ENCODE measurements at regions not wholly inside any gene's neighbourhood (a gene's known extent, or its start where the extent isn't known, plus 50 kb on each side); places are given as distances from the start of the nearest gene placed in this dataset.

DNA sequence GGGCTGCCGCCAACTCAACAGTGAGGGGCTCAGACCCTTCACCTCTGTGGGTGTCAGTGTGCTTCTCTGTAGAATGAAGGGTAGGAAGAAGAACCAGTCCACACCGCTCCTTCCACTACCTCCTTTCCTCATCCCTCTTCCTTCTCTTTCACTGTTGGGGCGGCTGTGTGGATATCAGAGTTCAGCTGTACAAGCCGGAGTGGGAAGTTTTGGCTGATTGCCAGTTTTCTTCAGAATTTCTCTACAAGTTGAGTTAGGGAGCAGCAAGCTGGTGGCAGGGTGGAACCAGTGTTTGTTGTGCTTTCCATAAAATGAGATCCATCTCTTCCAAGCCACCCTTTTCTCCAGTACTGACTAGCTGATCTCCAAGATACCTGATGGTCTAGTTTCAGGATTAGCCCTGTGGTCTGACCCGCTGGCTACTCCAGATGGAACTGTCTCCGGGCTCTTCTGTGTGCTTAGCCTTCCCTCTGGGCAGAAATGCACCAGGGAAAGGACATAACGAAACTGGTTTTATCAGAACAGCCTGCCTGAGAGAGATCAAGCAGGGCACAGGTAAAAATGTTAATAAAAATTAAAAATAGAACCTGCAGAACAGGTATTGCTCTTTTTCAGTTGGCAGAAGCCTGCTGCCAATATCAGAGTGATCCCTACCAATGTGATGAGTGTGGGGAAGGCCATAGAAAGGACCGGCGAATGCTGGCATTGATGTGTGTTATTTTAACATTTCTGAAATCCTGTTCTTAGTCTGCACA is 169.9 kb upstream of the TSC22D2 start:
- no peak for TF ChIP-seq ESRRA (CRISPR knock-in tag; IDR thresholded peaks at IDR 0.05; ENCODE audit: borderline replicate concordance)
- TF ChIP-seq, protein P1, sequence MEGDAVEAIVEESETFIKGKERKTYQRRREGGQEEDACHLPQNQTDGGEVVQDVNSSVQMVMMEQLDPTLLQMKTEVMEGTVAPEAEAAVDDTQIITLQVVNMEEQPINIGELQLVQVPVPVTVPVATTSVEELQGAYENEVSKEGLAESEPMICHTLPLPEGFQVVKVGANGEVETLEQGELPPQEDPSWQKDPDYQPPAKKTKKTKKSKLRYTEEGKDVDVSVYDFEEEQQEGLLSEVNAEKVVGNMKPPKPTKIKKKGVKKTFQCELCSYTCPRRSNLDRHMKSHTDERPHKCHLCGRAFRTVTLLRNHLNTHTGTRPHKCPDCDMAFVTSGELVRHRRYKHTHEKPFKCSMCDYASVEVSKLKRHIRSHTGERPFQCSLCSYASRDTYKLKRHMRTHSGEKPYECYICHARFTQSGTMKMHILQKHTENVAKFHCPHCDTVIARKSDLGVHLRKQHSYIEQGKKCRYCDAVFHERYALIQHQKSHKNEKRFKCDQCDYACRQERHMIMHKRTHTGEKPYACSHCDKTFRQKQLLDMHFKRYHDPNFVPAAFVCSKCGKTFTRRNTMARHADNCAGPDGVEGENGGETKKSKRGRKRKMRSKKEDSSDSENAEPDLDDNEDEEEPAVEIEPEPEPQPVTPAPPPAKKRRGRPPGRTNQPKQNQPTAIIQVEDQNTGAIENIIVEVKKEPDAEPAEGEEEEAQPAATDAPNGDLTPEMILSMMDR (IDR thresholded peaks at IDR 0.05) = no peak
